Left forelimb (tissue), 1 donor: ENCODE measurements at regions not wholly inside any gene's neighbourhood (a gene's known extent, or its start where the extent isn't known, plus 50 kb on each side); places are given as distances from the start of the nearest gene placed in this dataset.
"Not testable (repeated sequence)": the region's sequence is repeated elsewhere in the genome, so short reads cannot be mapped to it uniquely, and the experiment has no call there.

Experiments
- DNase-seq: peaks from one replicate; pipeline ENCODE4 v3.0.0-alpha.2; 2018; ENCODE audit warnings: low spot score

DNA sequence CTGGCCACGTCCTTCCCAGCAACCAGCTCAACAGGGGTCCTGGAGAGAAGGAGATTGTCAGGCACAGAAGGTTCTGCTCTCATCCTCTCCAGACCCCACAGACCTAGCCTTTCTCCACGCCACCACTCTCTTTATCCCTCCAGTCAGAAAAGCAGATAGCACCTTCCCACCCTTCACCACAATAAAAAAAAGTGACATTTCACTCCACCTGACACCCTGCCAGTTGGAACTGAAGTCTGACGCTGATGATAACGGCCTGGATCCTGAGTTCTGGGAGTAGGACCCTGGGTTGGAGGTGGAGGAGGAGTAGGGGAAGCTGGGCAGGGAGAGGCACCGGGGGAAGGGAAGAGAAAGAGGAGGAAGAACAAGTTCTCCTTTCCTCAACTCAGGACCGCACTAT lies 127.5 kb upstream of the ANO1 start:
- DNase-seq: no peak

DNA sequence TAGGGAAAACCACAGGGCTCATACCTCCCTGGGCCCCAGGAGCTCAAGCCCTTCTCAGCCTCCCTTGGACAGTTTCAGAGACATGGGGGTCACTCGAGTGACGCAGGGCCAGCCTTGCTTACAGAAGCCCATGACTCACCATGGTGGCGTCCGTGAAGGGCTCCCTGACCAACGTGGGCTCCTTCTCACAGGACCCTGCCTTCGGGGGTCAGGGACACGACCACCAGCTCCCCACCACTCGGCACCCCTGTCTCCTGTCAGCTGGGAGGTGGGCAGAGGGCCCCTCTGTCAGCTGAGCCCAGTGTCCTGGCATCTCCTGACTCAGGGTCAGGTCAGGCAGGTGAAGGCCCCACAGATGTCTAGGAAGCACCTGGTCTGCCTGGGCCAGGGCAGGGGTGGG lies 126.3 kb upstream of the ANO1 start:
- no peak for DNase-seq

DNA sequence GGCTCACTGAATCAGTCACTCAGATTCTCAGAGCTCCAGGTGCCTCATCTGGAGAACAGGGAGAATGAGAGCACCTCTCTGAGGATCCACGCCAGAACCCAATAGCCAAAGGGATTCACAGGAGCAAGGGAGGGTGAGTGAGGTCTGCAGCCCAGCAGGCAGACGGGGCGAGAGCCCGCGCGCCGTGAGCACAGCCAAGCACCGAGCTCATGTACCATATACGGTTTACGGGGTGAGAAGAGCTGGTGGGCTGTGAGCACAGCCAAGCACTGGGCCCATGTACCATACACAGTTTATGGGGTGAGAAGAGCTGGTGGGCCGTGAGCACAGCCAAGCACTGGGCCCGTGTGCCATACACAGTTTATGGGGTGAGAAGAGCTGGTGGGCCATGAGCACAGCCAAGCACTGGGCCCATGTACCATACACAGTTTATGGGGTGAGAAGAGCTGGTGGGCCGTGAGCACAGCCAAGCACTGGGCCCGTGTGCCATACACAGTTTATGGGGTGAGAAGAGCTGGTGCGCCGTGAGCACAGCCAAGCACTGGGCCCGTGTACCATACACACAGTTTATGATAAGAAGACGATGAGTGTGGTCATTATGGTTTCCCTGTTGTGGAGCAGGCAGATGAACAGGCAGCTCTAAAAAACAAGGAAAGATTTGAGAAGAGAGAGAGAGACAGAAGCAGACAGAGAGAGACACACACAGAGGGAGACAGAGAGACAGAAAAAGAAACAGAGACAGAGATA lies 125.7 kb upstream of the ANO1 start:
- DNase-seq: not testable (repeated sequence)

DNA sequence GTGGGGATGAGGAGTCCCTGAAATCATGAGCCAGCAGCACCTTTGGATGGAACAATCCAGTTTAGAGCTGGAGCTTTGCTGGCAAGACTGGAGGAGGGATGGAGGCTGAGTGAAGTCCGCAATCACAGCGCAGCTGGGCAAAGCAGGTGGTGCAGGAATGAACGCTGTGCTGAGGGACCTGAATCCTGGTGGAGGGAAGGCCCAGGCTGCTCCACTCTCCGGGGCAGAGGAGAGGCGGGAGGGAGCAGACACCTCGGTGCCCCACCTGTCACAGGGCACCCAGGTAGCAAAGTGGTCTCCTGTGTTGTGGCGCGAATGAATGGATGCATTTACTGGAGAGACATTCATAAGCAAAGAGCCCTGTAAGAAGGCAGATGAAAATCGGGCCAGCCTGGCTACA lies 124.8 kb upstream of the ANO1 start:
- DNase-seq: no peak

DNA sequence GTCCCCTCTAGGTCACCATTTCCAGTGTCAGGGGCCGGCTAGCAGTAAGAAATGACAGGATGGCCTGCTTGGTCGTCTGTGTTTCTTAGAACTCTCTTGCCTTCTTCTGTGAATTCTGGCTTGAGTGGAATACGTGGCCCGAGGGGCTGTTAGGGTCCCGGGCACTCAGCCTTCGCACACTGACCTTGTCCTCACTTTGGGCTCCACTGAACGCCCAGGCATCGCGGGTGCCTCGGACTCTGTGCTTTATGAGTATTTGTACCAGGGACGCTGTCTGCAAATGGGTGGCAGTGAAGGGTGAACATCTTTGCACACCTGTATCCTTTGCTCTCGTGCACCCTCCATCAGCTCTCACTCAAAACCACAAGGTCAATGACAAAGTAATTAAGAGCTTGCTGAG lies 123.4 kb upstream of the ANO1 start:
- DNase-seq: no peak

DNA sequence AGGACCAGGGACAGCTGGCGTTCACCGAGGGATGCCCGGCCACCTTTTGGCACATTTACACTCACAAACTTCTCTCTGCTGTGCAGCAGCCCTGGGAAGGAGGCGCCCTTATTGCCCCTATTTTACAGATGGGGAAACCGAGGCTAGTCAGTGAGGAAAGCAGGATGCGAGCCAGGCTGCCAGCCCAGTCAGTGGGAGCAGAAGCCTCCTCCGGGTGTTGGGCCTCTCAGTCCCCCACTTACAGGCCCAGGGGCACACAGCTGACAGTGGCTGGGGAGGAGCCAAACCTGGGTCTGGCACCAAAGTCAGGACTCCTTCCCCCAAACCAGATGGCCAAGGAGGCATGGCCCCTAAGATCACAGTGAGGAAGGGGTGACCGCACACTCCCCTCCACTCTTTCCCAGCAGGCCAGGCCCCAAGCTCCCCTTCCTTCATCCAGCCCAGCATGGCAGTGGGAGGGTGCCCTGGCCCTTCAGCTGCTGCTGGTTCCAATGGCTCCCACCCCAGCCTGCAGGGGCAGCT lies 121.4 kb upstream of the ANO1 start:
- DNase-seq: no peak

DNA sequence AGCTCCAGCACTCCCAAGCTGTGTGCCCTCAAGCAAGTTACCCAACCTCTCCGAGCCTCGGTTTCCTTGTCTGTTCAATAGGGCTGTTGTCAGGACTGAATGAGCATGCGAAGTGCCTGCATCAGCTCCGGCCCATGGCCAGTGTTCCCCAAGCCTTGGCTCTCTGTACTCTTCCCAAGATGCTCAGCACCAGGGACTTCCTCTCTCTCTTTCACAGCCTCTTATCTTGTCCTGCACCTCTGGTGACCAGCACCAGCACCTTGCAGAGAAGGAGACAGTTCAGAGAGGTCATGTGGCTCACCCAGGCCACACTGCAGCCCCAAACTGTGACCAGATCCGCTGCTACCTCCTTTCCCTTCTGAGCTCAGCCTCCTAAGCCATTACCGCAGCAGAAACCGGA lies 120.3 kb upstream of the ANO1 start:
- no peak for DNase-seq

DNA sequence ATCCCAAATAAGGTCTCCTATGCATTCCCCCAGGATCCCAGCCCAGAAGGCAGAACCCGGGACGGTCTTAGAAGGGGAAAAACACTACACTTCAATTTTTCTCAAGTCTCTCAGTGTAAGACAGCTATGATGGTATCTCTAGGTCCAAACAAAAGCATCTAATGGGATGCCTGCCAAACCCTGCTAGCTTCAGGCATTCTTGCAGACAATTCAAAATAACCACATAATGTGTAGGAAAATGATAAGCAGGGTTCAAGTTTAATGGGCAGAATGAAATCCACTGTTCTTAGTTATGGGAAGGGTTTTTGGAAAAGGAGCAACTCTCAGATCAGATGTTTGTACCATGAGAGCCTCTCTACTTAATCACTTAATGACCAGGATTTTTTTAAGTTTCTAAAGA lies 119.8 kb upstream of the ANO1 start:
- DNase-seq: no peak

DNA sequence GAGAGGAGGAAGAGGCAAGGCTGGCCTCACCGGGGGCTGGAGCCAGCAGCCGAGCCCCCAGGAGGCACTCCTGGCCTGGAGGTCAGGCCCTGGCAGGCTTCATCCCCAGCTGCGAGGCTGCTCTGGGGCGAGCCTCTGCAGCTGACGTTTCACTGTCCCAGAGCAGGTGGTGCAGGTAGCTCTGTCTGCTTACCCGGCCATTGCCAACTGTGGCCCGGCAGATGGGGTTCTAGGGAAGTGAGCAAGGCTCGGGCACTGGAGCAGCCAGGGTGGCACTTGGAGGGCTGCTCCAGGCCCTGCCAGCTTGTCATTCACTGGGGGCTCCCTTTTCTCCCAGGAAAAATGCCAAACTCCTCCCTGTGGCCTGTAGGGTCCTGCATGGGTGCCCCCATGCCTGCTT lies 118.7 kb upstream of the ANO1 start:
- DNase-seq: no peak

DNA sequence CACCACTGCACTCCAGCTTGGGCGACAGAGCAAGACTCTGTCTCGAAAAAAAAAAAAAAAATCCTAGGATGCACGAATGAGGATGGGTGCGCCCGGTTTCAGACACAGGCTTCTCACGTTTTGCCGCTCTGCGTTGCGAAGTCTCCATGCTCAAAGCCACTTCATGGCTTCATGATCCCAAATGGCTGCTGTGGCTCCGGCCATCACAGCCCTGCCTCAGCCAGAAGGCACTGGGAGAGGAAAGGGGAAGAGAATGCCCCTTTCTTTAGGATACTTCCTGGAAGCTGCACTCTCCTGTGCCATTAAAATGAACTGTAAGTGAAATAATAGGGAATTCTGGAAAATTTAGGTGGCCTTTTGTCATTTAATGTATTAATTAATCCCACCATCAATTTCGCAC lies 116.4 kb upstream of the ANO1 start:
- DNase-seq: no peak

DNA sequence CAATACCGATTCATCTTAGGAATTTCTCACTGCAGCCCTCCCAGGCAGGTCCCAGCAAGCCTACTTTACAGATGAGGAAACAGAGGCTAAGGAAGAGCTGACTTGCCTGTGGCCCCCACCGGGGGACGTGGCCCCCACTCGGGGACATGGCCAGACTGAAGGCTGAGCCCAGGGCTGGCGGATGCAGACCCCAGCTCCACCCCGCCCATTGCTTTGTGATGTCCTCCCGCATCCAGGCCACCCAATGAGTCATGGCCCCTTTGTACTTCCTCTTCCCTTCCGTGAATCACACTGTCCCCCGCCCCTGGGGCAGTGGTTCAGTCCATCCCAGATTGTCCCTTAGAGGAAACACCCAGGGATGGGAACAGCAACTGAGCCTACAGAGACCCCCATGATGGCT lies 116.0 kb upstream of the ANO1 start:
- DNase-seq: no peak

DNA sequence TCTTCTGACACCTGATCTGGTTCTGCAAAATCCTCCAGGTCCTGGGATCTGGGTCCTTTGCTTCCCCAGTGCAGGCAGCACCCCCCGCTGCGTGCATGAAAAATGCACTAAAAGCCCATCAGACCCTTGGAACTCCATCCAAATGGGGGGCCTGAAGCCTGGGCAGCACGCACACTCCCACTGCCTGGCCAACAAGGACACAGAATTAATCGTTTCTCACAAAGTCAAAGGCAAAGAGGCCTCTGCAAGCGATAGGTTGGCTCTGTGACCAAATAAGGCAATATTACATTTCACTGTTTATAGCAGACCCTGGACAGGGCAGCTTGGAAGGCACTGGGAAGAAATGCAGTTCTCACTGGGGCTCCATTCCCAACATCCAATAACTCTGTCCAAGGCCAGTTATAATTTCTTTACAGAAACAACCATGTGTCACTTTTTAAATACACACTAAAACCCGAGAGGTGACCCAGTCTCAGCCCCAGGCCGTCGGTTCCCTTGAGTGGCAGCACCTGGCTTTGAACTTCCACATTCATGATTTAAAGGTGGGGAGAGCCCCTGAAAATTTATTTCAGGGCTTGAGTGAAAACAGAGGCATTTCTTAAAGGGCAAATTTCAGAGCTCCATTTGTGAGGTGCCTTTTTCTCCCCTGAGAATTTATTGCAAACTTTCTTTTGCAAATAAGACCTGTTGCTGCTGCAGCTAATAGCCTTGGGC lies 114.4 kb upstream of the ANO1 start:
- DNase-seq: no peak

DNA sequence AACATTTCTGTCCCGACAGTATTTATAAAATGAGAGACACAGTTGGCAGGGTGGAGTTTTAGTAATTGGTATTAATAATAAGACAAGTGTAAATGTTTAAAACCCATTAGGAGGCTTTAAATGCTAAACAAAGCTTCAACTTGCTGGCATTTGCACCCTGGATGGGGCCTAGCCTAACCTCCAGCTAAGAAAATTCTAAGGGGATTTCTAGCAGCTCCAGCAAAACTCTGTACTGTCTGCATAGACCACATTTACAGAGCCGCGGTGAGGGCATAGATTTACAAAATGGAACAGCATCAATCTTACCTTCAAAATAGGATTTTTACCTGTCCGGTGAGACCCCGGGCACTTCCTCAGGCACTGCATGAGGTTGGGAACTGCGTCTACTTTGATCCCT lies 113.9 kb upstream of the ANO1 start:
- DNase-seq: no peak

DNA sequence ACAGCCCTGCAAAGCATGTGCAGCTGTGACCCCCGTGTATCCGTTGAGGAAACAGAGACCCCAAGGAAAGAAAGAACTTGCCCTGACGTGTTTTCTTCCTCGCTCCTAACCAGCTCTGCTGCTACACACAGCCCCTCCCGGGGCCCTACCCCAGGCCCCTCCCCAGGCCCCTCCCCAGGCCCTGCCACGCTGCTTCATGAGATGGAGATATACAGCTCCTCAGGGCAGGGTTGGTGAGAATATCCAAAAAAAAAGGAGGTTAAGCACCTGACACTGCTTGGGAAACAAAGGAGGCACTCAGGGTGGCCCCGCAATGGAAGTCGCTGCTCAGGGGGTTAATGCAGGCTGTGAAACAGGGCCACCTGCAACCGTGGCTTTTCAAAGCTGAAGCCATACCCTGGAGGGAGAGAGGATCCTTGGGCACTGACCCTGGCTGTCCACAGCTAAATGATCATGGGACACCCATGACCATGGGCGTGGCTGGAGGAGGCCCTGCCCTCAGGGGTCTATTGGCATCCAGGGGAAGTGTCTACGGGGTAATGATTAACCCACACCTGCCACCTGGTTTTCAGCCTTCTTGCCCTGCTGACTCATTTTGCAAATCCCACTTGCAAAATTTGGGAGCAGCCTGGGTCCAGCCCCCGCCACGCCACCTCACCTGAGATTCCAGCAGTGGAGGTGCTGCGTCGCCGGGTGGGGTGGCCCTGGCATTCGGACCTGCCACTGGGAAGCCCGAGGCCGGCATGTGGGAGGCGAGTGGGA lies 112.1 kb upstream of the ANO1 start:
- no peak for DNase-seq

DNA sequence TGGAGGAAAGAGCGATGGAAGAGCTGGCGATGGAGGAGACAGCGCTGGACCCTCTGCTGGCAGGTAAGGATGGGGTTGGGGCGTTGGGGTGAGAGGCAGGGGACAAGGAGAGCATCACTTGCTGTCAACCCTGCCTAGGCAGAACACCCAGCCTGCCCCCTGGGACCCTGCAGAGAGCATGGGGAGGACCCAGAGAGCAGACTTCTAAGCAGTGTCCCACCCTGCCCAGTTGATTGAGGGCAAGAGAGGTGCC lies 111.6 kb upstream of the ANO1 start:
- DNase-seq: no peak

DNA sequence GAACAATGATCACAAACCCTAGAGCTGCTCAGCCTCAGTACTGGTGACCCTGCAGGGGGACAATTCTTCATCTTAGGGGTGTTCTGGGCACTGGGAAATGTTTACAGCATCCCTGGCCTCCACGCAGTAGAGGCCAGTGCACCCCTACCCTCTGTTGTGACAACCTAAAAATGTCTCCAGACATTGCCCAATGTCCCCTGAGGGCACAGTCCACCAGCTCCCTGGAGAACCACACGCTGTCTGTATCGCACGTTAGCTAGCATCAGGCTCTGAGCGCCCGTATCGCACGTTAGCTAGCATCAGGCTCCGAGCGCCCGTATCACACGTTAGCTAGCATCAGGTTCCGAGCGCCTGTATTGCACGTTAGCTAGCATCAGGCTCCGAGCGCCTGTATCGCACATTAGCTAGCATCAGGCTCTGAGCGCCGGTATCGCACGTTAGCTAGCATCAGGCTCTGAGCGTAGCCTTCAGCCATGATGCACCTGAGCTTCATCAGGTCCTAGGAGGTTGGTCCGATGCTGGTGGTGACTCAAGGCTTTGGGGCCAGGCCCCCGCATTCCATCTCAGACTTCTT lies 111.1 kb upstream of the ANO1 start:
- DNase-seq: no peak

DNA sequence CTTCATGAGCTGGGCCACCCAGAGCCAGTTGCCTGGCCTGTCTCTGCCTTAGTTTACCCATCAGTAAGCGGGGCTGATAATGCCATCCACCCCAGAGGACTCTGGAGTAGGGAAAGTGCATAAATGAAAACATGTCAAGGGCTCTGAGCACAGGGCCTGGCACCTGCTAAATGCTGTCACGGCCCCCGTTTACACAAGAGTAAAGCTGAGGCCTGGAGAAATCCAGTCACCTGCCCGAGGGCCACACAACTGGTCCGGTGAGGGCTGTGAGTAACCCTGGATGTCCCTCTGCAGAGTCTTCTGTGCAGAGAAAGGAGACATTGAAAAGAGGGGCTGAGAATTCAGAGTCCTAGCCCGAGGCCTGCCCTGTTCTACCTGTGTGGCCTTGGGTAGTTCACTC lies 110.6 kb upstream of the ANO1 start:
- no peak for DNase-seq

DNA sequence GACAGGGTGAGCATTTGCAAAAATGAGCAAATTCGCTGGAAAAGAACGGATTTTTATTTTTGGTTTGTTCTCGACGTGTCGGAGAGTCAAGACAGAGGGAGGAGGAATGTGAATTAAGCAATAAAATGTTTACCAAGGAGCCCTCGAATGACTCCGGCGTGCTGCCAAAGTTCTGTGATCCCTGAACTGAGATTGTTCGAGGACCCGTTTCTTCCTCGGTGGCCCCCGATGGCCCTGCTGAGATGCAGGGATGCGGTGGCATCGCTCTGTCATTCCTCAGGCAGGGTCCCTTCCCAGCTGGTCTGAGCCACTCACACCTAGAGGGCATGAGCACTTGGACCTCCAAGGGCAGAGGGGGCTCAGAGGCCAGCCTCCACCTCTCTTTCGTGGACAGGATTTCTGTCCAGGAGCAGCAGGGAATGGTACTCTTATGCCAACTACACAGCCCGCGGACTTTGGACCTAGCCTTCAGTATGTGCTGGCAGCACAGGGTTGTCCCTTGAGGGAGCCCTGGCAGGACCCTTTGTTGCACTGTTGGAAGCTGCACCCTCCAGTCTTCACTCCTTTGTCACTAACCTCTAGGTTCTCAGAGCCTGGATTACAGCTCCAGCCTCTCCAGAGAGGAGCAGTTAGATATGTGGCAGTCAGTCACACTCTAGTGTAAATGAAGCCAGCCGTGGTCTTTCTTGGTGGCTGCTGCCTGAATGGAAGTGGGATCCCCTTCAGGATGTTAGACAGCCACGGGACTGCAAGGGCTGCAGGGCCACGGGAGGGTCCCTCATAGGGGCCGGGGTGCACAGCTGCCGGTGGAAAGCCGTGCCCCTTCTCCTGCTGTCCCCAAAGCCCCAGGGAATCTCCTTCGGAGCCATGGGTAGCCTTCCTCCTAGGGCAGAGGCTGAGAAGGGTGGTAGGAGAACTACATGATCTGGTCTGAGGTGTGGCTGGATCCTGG lies 109.4 kb upstream of the ANO1 start:
- no peak for DNase-seq

DNA sequence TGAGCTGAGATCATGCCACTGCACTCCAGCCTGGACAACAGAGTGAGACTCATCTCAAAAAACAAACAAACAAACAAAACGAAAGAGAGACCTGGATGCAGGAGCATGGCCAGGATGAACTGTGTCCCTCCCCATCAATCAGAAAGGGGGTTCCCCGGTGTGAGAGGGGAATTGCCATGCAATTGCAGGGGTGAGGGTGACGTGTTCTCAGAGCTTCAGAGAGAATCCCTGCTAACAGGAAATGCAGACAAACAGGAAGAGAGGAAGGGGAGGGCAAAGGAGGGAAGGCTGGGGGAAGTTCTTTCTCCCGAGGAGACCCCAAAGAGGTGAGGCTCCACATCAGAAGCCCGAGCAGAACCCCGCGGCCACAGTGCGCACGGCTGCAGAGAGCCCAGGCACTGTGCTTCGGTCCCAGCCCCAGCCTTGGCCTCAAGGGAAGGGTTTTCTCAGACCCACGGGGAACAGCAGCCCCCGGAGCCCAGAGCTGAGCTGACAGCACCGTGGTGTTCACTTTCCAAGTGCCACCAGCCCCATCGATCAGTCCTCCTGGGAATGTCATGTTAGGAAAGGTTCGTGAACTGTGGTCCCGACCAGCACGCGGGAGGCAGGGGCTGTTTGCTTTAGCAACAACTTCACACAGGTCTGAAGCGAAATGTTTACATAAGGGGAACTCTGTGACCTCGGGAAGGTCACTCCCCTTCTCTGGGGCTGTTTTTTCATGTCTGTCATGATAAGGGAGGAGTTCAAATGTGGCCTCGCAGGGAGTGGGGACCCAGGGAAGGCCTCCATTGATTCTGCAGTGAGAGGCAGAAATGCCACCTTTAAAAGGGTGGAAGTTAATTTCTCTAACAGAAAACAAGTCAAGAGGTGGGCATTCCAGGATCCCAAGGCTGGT lies 108.0 kb upstream of the ANO1 start:
- no peak for DNase-seq

DNA sequence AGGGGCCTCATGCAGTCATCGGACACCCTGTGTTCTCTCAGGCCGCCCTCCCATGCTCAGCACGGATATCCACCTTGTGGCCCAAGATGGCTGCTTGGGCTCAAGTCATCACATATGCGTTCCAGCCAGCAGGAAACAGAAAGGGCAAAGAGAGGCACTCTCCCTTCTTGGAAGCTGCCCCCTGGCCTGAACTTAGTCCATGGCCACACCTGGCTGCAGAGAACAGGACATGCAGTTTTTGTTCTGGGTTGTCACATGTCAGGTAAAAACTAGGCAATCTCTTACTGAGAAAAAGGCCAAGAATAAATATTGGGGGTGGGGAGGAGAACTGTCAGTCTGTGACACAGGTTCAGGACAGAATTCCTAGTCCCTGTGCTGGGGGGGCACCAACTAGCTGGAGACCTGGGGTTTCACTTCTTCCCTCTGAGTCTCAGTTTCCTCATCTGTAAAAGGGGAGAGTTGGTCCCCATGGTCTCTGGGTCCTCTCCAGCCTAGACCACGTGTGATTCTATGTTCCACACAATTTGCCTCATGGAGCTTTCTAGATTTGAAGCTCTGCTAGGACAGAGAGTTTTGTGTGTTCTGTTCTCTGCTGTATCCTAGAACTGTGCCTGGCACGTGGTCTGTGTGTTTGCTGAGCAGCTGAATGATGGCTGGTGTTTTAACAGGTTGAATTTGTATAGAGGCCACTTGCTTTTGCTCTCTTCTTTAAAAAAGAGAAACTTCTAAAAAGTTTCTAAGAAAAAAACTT lies 107.2 kb upstream of the ANO1 start:
- no peak for DNase-seq
